ENCODE measurements at regions not wholly inside any gene's neighbourhood (a gene's known extent, or its start where the extent isn't known, plus 50 kb on each side); places are given as distances from the start of the nearest gene placed in this dataset.

DNA sequence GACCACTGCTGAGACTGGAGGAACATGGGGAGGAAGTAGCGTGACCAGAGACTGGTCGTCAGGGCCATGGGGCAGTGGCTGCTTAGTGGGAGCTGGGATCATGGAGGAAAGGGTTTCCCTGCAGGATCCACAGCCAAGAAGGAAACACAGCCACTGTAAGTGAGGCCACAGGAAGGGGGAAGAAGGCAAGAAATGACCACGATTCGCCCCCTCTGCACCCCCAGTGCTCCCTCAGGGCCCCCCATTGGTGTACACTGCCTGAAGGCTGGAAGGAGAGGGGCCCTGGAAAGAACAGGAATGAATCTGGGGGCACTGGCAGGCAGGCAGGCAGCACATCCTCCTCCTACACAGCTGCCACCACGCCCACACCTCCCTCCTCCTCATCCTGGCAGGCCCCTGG is 62.5 kb upstream of the RMDN2 start:
- no peak for TF ChIP-seq CTCF (IDR thresholded peaks at IDR 0.05)
- TF ChIP-seq ZFX (IDR thresholded peaks at IDR 0.05; ENCODE audit: borderline replicate concordance) = no peak

Data from 22Rv1 (cell line).